ENCODE measurements at regions not wholly inside any gene's neighbourhood (a gene's known extent, or its start where the extent isn't known, plus 50 kb on each side); places are given as distances from the start of the nearest gene placed in this dataset.

- Mint-ChIP-seq H3K4me3 (no peak overlapping the region), H3K9me3 (no peaks in the 10 kb centered on the region), H3K36me3 (no peaks in the 10 kb centered on the region), H3K27me3 (ENCODE audit: low read depth) (peaks cover 15% of the 10 kb centered on the region), H3K4me1 (no peaks in the 10 kb centered on the region), H3K27ac (no peak overlapping the region)
- no peak for TF ChIP-seq CTCF (IDR thresholded peaks at IDR 0.05; ENCODE audit: unreplicated experiment)
- DNase-seq (ENCODE audit: low spot score in 2 of 2, unreplicated experiment in 2 of 2) = no peak
These were observed 212.6 kb upstream of the FAM78B start for GRCh38 chr1:166379447-166379846.

GRCh38 chr1:166383137-166383536, 216.3 kb upstream of the FAM78B start:
- Mint-ChIP-seq H3K27me3 (ENCODE audit: low read depth) (peaks cover 7% of the 10 kb centered on the region), H3K4me1 (no peaks in the 10 kb centered on the region), H3K27ac (no peak overlapping the region), H3K36me3 (no peaks in the 10 kb centered on the region), H3K4me3 (no peak overlapping the region), H3K9me3 (no peaks in the 10 kb centered on the region)
- TF ChIP-seq CTCF (IDR thresholded peaks at IDR 0.05; ENCODE audit: unreplicated experiment) = no peak
- no peak for DNase-seq (ENCODE audit: low spot score in 2 of 2, unreplicated experiment in 2 of 2)

GRCh38 chr1:166383635-166384346, 217.0 kb upstream of the FAM78B start:
- no peak for TF ChIP-seq CTCF (IDR thresholded peaks at IDR 0.05; ENCODE audit: unreplicated experiment)
- Mint-ChIP-seq H3K36me3 (no peaks in the 10 kb centered on the region), H3K4me1 (no peaks in the 10 kb centered on the region), H3K27ac (no peak overlapping the region), H3K27me3 (ENCODE audit: low read depth) (peaks cover 9% of the 10 kb centered on the region), H3K4me3 (no peak overlapping the region), H3K9me3 (no peaks in the 10 kb centered on the region)
- DNase-seq (ENCODE audit: low spot score in 2 of 2, unreplicated experiment in 2 of 2) = no peak

GRCh38 chr1:166384948-166385347, 218.1 kb upstream of the FAM78B start:
- DNase-seq (ENCODE audit: low spot score in 2 of 2, unreplicated experiment in 2 of 2) = no peak
- Mint-ChIP-seq H3K9me3 (no peaks in the 10 kb centered on the region), H3K4me1 (no peaks in the 10 kb centered on the region), H3K27ac (no peak overlapping the region), H3K36me3 (no peaks in the 10 kb centered on the region), H3K4me3 (no peak overlapping the region), H3K27me3 (ENCODE audit: low read depth) (peaks cover 9% of the 10 kb centered on the region)
- no peak for TF ChIP-seq CTCF (IDR thresholded peaks at IDR 0.05; ENCODE audit: unreplicated experiment)

GRCh38 chr1:166390366-166391033, 223.7 kb upstream of the FAM78B start:
- H3K4me1 Mint-ChIP-seq = no peaks in the 10 kb centered on the region
- H3K27ac Mint-ChIP-seq = no peak overlapping the region
- H3K4me3 Mint-ChIP-seq = no peak overlapping the region
- no peaks in the 10 kb centered on the region for H3K9me3 Mint-ChIP-seq
- H3K36me3 Mint-ChIP-seq = no peaks in the 10 kb centered on the region
- H3K27me3 Mint-ChIP-seq (ENCODE audit: low read depth) = peaks cover 2% of the 10 kb centered on the region
- no peak for DNase-seq (ENCODE audit: low spot score in 2 of 2, unreplicated experiment in 2 of 2)
- no peak for TF ChIP-seq CTCF (IDR thresholded peaks at IDR 0.05; ENCODE audit: unreplicated experiment)
